ENCODE measurements at regions not wholly inside any gene's neighbourhood (a gene's known extent, or its start where the extent isn't known, plus 50 kb on each side); places are given as distances from the start of the nearest gene placed in this dataset.
"Not testable (repeated sequence)": the region's sequence is repeated elsewhere in the genome, so short reads cannot be mapped to it uniquely, and the experiment has no call there.

DNA sequence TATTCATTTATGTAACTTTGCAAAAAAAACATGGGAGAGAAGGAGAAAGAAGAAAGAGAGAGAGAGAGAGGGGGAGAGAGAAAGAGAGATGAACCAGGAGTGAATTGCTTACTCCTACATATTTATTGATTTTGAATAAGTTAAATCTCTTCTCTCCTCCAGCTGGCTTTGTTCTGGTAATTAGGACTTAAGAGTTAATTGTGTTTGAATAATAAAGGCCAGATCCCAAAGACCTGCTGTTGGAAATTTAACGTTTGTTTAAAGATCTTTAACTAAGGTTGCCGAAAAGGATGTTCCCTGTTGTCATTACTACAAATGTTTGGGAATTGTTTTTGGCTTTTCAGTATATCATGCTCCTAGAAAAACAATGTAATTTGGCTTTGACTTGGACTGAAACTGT lies 473.0 kb downstream of the TUSC1 start:
- no peaks in the 10 kb centered on the region for H3K4me1 Mint-ChIP-seq
- DNase-seq = no peak
- peaks cover 5 to 9% of the 10 kb centered on the region in 2 donors for H3K9me3 Mint-ChIP-seq
- H3K27me3 Mint-ChIP-seq = no peaks in the 10 kb centered on the region
- no peak overlapping the region for H3K4me3 Mint-ChIP-seq
- H3K36me3 Mint-ChIP-seq = no peaks in the 10 kb centered on the region
- no peak overlapping the region for H3K27ac Mint-ChIP-seq
- ATAC-seq (replicated peaks) = no peak

DNA sequence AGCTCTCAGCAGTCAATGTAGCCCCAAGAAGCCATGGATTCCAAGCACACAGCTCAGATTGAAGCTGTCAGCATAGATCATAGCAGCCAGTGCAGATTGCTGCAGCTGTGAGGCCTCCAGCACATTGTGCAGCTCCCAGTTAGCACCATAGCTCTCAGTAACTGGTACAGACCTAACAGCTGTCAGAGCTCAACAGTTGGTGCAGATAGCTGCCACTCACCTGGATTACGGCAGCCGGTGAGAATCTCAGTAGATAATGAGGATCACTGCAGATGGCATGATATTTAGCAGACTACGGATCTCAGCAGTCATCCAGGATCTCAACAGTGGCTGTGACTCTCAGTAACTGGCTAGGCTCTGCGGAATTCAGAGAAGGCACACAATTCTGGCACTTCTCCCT lies 500.4 kb downstream of the TUSC1 start:
- H3K4me3 Mint-ChIP-seq = no peak overlapping the region
- no peak for DNase-seq
- peaks cover 15 to 17% of the 10 kb centered on the region in 2 donors for H3K9me3 Mint-ChIP-seq
- H3K27me3 Mint-ChIP-seq = no peaks in the 10 kb centered on the region
- no peaks in the 10 kb centered on the region for H3K4me1 Mint-ChIP-seq
- H3K27ac Mint-ChIP-seq = no peak overlapping the region
- H3K36me3 Mint-ChIP-seq = no peaks in the 10 kb centered on the region
- no peak for ATAC-seq (replicated peaks)

DNA sequence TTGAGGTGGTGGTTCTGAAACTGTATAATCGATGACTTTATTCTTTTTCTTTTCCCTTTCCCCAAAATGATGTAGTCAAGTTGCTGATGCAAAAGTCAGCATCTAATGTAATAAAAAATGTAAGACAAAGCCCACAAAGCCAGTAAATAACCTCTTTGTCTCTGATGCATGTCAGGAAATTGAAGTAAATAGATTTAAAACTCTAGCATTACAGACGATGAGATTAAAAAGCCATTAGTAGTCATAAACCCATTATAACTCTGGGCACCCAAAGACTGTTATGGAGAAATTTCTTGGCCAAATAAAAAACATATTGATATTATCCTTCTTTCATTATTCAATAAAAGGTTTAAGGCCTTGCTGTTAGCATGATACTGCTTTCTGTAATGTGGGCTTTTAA lies 548.7 kb downstream of the TUSC1 start:
- no peak overlapping the region for H3K27ac Mint-ChIP-seq
- no peaks in the 10 kb centered on the region for H3K9me3 Mint-ChIP-seq
- H3K4me3 Mint-ChIP-seq = no peak overlapping the region
- DNase-seq = no peak
- ATAC-seq (replicated peaks) = no peak
- H3K27me3 Mint-ChIP-seq = no peaks in the 10 kb centered on the region
- no peaks in the 10 kb centered on the region for H3K4me1 Mint-ChIP-seq
- no peaks in the 10 kb centered on the region for H3K36me3 Mint-ChIP-seq

DNA sequence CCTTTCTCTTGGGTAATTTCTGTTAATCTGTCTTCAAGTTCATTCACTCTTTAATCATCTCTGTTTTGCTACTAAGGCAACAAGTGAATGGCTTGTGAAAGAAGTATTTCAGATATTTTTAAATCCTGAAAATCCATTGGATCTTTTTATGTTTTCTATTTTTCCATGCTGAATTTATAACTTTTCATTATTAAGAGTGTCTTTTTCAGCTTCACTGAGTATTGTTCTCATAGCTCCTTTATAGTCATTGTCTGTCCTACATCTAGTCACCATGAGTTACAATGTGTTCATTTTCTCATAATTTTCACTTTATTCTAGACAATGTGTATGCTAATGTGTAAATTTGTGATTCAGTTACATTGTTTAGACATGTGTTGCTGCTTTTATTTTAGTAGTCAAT lies 556.4 kb downstream of the TUSC1 start:
- peaks cover 2 to 4% of the 10 kb centered on the region in 2 donors for H3K9me3 Mint-ChIP-seq
- no peak overlapping the region for H3K27ac Mint-ChIP-seq
- H3K4me3 Mint-ChIP-seq = no peak overlapping the region
- ATAC-seq (replicated peaks) (no peak), DNase-seq (no peak)
- H3K27me3 Mint-ChIP-seq = no peaks in the 10 kb centered on the region
- no peaks in the 10 kb centered on the region for H3K4me1 Mint-ChIP-seq
- no peaks in the 10 kb centered on the region for H3K36me3 Mint-ChIP-seq

DNA sequence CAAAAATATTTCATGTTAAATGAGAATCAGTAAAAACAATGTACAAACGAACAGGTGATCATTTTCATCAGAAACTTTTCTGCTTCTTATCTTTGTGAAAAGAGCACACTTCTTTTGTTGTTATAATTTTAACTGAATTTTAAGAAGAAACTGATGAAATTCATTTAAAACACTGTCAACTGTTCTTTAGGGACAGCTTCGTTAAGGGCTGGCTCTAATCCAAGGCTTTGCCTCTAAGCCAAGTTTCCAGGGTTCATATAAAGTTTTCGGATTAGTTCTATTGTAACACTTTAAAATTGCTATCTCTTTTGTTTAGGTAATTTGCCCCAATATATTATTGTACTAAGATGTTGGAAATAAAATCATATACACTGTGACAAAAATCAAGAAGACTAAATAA lies 559.2 kb downstream of the TUSC1 start:
- no peak overlapping the region for H3K4me3 Mint-ChIP-seq
- no peaks in the 10 kb centered on the region for H3K27me3 Mint-ChIP-seq
- ATAC-seq (replicated peaks) = no peak
- H3K4me1 Mint-ChIP-seq = no peaks in the 10 kb centered on the region
- no peak overlapping the region for H3K27ac Mint-ChIP-seq
- no peak for DNase-seq
- H3K9me3 Mint-ChIP-seq = peaks cover 3 to 4% of the 10 kb centered on the region in 2 donors
- no peaks in the 10 kb centered on the region for H3K36me3 Mint-ChIP-seq

DNA sequence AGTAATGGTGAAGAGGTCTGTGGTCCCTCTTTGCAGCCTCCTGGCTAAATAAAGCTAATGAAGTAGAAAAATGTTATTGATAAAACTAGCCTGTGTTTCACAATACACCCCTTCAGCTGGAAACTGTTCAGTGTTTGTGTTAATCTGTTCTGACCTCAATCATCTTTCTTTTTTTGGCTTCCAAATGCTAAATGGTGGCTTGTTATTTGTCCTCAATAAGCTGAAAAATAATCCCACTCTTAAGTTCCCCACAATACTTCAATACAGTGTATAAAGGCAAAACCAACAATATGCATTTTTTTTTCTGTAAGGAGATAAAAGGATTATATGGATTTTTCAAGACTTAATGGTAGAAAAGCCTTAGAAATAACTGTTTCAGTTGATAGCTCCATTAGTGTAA lies 560.5 kb downstream of the TUSC1 start:
- Mint-ChIP-seq H3K4me3 (no peak overlapping the region), H3K4me1 (no peaks in the 10 kb centered on the region), H3K9me3 (peaks cover 0 to 4% of the 10 kb centered on the region in 2 donors), H3K27ac (no peak overlapping the region), H3K36me3 (no peaks in the 10 kb centered on the region), H3K27me3 (no peaks in the 10 kb centered on the region)
- DNase-seq = no peak
- ATAC-seq (replicated peaks) = no peak

DNA sequence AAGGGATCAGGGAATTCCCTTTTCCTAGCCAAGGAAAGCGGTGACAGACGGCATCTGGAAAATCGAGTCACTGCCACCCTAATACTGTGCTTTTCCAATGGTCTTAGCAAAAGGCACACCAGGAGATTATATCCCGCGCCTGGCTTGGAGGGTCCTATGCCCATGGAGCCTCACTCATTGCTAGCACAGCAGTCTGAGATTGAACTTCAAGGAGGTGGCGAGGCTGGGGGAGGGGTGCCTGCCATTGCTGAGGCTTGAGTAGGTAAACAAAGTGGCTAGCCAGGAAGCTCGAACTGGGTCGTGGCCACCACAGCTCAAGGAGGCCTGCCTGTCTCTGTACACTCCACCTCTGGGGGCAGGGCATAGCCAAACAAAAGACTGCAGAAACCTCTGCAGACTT lies 556.5 kb upstream of the IZUMO3 start:
- H3K4me1 Mint-ChIP-seq; DNase-seq; H3K27ac Mint-ChIP-seq; H3K4me3 Mint-ChIP-seq; ATAC-seq (replicated peaks); H3K27me3 Mint-ChIP-seq; H3K9me3 Mint-ChIP-seq; H3K36me3 Mint-ChIP-seq: not testable (repeated sequence)

DNA sequence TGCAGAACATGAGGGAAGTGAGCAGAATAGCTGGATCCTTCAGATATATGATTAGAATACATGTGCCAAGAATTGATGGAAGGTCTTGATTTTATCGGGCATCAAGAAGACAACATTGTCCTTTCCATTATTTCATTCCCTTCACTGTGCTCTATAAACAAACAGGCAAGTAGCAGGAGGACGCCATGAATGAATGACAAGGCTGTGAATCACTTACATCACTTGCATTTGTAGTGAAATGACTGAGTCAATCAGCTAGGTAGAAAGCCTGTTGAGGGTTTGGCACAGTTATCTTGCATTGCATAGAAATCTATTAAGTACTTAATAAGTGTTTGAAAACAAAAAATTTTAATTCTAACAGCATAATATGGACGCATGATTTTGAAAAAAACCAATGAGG lies 548.8 kb upstream of the IZUMO3 start:
- no peaks in the 10 kb centered on the region for H3K36me3 Mint-ChIP-seq
- no peak overlapping the region for H3K4me3 Mint-ChIP-seq
- no peaks in the 10 kb centered on the region for H3K4me1 Mint-ChIP-seq
- ATAC-seq (replicated peaks) (no peak), DNase-seq (no peak)
- H3K27me3 Mint-ChIP-seq = no peaks in the 10 kb centered on the region
- peaks cover 0 to 1% of the 10 kb centered on the region in 2 donors for H3K9me3 Mint-ChIP-seq
- no peak overlapping the region for H3K27ac Mint-ChIP-seq

DNA sequence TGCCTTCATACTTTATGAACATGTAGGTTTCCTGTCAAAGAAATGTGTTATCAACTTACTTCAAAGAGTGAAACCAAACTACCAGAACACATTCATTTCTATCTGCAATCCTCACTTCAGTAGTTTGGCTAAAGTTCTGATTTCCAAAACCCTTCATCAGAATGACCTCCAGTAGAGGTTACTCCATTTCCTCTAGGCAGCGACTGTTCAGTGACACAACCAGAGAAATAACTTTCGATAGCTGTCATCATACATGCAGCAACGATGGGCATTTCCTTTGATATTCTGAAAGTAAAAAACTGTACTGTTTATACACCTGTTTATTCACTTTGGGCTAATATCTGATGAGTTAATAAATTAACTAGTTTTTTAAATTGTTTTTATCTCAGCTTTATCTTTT lies 532.5 kb upstream of the IZUMO3 start:
- no peak for DNase-seq
- Mint-ChIP-seq H3K4me3 (no peak overlapping the region), H3K27me3 (no peaks in the 10 kb centered on the region), H3K9me3 (peaks cover 0 to 2% of the 10 kb centered on the region in 2 donors), H3K27ac (no peak overlapping the region), H3K36me3 (no peaks in the 10 kb centered on the region), H3K4me1 (no peaks in the 10 kb centered on the region)
- no peak for ATAC-seq (replicated peaks)

DNA sequence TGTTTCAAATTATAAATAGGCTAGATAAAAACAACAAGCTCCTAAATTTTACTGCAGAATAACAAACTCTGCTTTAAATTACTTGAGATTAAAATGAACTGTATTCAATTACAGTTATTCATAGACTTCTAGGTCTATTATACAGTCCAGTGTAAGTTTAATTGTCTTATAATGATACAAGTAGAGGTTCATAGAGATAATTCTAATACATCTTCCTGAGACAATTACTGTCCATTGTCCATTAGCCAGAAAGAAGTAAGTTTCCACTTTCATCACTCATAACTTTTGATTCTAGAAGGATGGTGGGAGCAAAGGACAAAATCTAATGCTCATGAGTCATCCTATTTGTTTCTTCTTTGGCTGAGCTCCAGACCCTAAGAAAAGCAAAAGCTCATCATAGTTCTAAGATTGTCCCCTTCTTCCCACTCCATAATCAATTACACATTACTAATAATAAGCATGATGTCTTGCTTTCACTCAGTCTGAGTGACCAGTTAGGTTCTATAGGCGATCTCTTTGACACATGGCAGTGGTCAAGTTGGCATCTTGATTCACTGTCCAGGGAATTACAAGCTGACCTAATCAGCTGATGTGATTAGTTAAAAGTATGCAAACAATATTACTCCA lies 502.5 kb upstream of the IZUMO3 start:
- Mint-ChIP-seq H3K9me3 (no peaks in the 10 kb centered on the region), H3K27me3 (no peaks in the 10 kb centered on the region), H3K36me3 (no peaks in the 10 kb centered on the region), H3K27ac (no peak overlapping the region), H3K4me1 (no peaks in the 10 kb centered on the region), H3K4me3 (no peak overlapping the region)
- DNase-seq (no peak), ATAC-seq (replicated peaks) (no peak)

DNA sequence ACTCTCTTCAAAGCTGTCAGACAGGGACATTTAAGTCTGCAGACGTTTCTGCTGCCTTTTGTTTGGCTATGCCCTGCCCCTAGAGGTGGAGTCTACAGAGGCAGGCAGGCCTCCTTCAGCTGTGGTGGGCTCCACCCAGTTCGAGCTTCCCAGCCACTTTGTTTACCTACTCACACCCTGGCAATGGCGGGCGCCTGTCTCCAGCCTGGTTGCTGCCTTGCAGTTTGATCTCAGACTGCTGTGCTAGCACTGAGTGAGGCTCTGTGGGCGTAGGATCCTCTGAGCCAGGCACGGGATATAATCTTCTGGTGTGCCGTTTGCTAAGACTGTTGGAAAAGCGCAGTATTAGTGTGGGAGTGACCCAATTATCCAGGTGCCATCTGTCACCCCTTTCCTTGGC lies 499.8 kb upstream of the IZUMO3 start:
- H3K27me3 Mint-ChIP-seq; ATAC-seq (replicated peaks); H3K9me3 Mint-ChIP-seq; DNase-seq; H3K4me1 Mint-ChIP-seq; H3K36me3 Mint-ChIP-seq; H3K4me3 Mint-ChIP-seq; H3K27ac Mint-ChIP-seq: not testable (repeated sequence)

DNA sequence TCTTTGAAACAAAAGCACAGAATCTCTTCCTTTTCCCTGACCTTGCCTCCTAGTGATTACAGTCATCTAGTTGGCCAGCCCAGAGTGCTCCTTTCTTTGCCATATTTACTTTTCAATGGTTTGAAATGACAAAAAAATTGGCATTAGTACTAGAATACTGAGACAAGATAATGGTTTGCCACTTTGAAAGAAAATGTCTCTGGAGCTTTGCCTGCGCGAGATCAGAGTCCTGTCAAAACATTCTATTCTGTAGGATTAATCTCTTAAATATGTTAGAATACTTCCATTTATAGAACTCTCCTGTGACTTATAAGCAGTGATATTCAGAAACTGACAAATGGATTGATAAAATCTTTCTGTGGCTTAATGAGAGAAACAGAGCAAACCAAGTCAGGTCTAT lies 484.0 kb upstream of the IZUMO3 start:
- no peaks in the 10 kb centered on the region for H3K36me3 Mint-ChIP-seq
- H3K4me3 Mint-ChIP-seq = no peak overlapping the region
- no peak overlapping the region for H3K27ac Mint-ChIP-seq

DNA sequence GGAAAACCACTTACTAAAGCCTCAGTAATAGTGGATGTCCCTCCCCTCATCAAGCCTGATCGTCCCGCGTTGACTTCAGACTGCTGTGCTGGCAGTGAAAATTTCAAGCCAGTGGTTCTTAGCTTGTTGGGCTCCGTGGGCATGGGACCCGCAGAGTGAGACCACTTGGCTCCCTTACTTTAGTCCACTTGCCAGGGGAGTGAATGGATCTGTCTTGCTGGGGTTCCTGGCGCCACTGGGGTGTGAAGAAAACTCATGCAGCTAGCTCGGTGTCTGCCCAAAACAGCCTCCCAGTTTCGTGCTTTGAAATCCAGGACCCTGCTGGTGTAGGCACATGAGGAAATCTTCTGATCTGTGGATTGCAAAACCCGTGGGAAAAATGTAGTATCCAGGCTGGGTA lies 480.0 kb upstream of the IZUMO3 start:
- ATAC-seq (replicated peaks) (no peak), DNase-seq (no peak)
- Mint-ChIP-seq H3K36me3 (no peaks in the 10 kb centered on the region), H3K4me3 (no peak overlapping the region), H3K27ac (no peak overlapping the region), H3K27me3 (no peaks in the 10 kb centered on the region), H3K9me3 (peaks cover 5% of the 10 kb centered on the region in 2 donors), H3K4me1 (no peaks in the 10 kb centered on the region)

More for the DNA sequence above, 484.0 kb upstream of the IZUMO3 start:
- ATAC-seq (replicated peaks) (no peak), DNase-seq (no peak)
- H3K9me3 Mint-ChIP-seq = no peaks in the 10 kb centered on the region
- H3K27me3 Mint-ChIP-seq = no peaks in the 10 kb centered on the region
- no peaks in the 10 kb centered on the region for H3K4me1 Mint-ChIP-seq

DNA sequence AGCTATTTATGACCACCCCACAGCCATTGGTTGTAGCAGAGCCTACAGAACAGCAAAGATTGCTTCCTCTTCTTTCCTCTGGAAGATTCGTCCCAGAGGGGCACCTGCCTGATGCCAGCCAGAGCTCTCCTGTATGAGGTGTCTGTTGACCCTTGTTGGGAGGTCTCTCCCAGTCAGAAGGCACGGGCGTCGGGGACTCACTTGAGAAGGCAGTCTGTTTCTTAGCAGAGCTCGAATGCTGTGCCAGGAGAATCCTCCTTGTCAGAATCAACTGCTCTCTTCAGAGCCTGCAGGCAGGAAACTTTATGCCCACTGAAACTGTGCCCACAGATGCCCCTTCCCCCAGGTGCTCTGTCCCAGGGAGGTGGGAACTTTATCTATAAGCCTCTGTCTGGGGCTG lies 479.5 kb upstream of the IZUMO3 start:
- Mint-ChIP-seq H3K9me3 (peaks cover 5 to 9% of the 10 kb centered on the region in 2 donors), H3K4me1 (no peaks in the 10 kb centered on the region), H3K36me3 (no peaks in the 10 kb centered on the region), H3K27me3 (no peaks in the 10 kb centered on the region), H3K4me3 (no peak overlapping the region), H3K27ac (no peak overlapping the region)
- no peak for DNase-seq
- ATAC-seq (replicated peaks) = no peak

DNA sequence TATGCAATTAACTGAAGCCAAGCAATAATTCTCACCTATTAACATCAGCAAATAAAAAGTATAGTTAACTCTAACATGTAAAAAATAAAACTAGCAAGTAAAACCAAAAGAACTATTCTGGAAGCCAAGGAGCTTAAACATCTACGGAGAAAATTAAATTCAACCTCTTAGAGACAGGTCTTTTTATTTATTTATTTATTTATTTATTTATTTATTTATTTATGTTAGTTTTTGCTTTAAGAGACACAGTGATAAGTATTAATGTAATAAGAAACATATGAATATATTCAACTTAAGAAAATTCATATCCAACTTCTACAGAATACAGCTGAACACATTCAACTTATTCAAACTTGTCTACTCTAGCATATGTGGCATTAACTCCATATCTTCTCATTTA lies 472.1 kb upstream of the IZUMO3 start:
- DNase-seq (no peak), ATAC-seq (replicated peaks) (no peak)
- Mint-ChIP-seq H3K4me1 (no peaks in the 10 kb centered on the region), H3K4me3 (no peak overlapping the region), H3K27ac (no peak overlapping the region), H3K9me3 (peaks cover 4 to 11% of the 10 kb centered on the region in 2 donors), H3K36me3 (no peaks in the 10 kb centered on the region), H3K27me3 (no peaks in the 10 kb centered on the region)

Measured in stimulated activated naive B cell treated with anti-CD40 and anti-IgM and Interleukin-4, amounts not matched to agents 10 μg/mL and 1 μg/mL and 100 μg/mL, for 72 hours (primary cell).